ENCODE measurements at regions not wholly inside any gene's neighbourhood (a gene's known extent, or its start where the extent isn't known, plus 50 kb on each side); places are given as distances from the start of the nearest gene placed in this dataset.

GRCh38 chr10:128713874-128714570 is 587.8 kb upstream of the MKI67 start:
- ATAC-seq: no peak
- DNase-seq: no peak

GRCh38 chr10:128714644-128715415 is 588.6 kb upstream of the MKI67 start:
- DNase-seq (no peak), ATAC-seq (no peak)

- ATAC-seq: no peak
Observed at GRCh38 chr10:128716181-128716580, 590.0 kb upstream of the MKI67 start.

GRCh38 chr10:128721963-128722445 is 595.8 kb upstream of the MKI67 start:
- no peak for DNase-seq
- ATAC-seq: no peak

More at GRCh38 chr10:128716181-128716580, 590.0 kb upstream of the MKI67 start:
- no peak for DNase-seq

- DNase-seq (no peak), ATAC-seq (no peak)
Observed at GRCh38 chr10:128722947-128723346, 596.7 kb upstream of the MKI67 start.

- DNase-seq (no peak), ATAC-seq (no peak)
Observed at GRCh38 chr10:128723631-128724205, 597.5 kb upstream of the MKI67 start.

- DNase-seq: no peak
- ATAC-seq: no peak
Observed at GRCh38 chr10:128725531-128725930, 599.3 kb upstream of the MKI67 start.

- DNase-seq (no peak), ATAC-seq (no peak)
Observed at GRCh38 chr10:128727114-128727513, 600.9 kb upstream of the MKI67 start.

- DNase-seq: no peak
- no peak for ATAC-seq
Observed at GRCh38 chr10:128729910-128730420, 603.7 kb upstream of the MKI67 start.

GRCh38 chr10:128730922-128731321 is 604.7 kb upstream of the MKI67 start:
- no peak for ATAC-seq
- DNase-seq: no peak

- no peak for ATAC-seq
- no peak for DNase-seq
Observed at GRCh38 chr10:128734161-128734560, 607.9 kb upstream of the MKI67 start.

GRCh38 chr10:128734734-128735133 is 608.5 kb upstream of the MKI67 start:
- ATAC-seq: no peak
- no peak for DNase-seq

- DNase-seq (no peak), ATAC-seq (no peak)
Observed at GRCh38 chr10:128735996-128736395, 609.8 kb upstream of the MKI67 start.

- no peak for DNase-seq
- no peak for ATAC-seq
Observed at GRCh38 chr10:128738386-128738915, 612.2 kb upstream of the MKI67 start.

GRCh38 chr10:128739930-128740329 is 613.7 kb upstream of the MKI67 start:
- ATAC-seq (no peak), DNase-seq (no peak)

- DNase-seq: no peak
- no peak for ATAC-seq
Observed at GRCh38 chr10:128741180-128741579, 615.0 kb upstream of the MKI67 start.

- DNase-seq: no peak
- ATAC-seq: no peak
Observed at GRCh38 chr10:128741680-128742079, 615.5 kb upstream of the MKI67 start.

GRCh38 chr10:128744092-128744491 is 617.9 kb upstream of the MKI67 start:
- ATAC-seq: no peak

GRCh38 chr10:128744811-128745305 is 618.6 kb upstream of the MKI67 start:
- DNase-seq: no peak
- no peak for ATAC-seq

More at GRCh38 chr10:128744092-128744491, 617.9 kb upstream of the MKI67 start:
- DNase-seq: no peak

- ATAC-seq (no peak), DNase-seq (no peak)
Observed at GRCh38 chr10:128747582-128748346, 621.5 kb upstream of the MKI67 start.

GRCh38 chr10:128751284-128751683 is 625.1 kb upstream of the MKI67 start:
- DNase-seq (no peak), ATAC-seq (no peak)

- no peak for ATAC-seq
Observed at GRCh38 chr10:128751851-128752250, 625.6 kb upstream of the MKI67 start.

More at GRCh38 chr10:128751851-128752250, 625.6 kb upstream of the MKI67 start:
- DNase-seq: no peak

All from stimulated activated naive CD8-positive, alpha-beta T cell treated with anti-CD3 and anti-CD28 coated beads, Interleukin-15, Interleukin-2, amounts not matched to agents 100 U/mL and 50 U/mL, for 24 hours (primary cell).